NCI-H524 (cell line): ENCODE measurements at regions not wholly inside any gene's neighbourhood (a gene's known extent, or its start where the extent isn't known, plus 50 kb on each side); places are given as distances from the start of the nearest gene placed in this dataset.

Experiments
- DNase-seq, 2 experiments: peaks; one replicate each; lab custom pipeline; 2025; lab: John Stamatoyannopoulos, UW

- DNase-seq: no peak
Observed at GRCh38 chr2:100627330-100628300, 64.8 kb downstream of the PDCL3 start.

DNA sequence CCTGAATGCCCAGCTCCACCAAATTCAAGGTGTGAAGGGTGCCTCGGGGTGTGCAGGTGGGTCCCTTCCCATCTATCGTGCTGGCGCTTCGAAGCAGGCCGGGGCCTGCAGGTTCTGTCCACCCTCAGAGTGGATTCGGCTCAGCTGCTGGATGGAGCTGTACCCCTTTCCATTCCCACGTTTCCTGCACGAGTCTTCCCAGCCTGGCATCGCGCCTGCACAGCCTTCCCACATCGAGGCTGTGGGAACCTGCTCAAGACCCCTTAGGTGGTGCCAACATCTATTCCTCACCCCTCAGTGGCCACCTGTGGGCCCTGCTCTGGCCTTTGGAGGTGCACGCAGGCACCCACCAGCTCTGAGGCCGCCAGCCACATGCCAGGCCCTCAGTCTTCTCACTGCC is 65.7 kb downstream of the PDCL3 start:
- DNase-seq: no peak

DNA sequence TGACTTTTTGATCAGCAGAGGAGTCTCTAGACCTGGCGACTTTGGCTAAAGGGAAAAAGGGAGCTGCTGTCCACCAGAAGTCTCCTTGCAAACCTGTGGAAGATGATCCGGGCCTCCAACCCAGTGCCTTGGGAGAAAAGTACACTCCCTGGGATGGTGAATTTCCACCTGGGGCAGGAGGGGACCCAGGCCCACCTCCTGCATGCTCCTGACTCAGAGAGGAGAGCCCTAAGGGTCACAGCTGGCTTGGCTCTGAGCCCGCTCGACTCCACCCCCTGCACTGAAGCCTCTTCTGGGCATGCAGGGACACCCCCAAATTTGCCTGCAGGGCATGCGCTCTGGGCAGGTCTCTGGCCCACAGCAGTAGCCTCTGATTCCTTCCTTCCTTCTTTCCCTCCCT is 66.5 kb downstream of the PDCL3 start:
- no peak for DNase-seq

DNA sequence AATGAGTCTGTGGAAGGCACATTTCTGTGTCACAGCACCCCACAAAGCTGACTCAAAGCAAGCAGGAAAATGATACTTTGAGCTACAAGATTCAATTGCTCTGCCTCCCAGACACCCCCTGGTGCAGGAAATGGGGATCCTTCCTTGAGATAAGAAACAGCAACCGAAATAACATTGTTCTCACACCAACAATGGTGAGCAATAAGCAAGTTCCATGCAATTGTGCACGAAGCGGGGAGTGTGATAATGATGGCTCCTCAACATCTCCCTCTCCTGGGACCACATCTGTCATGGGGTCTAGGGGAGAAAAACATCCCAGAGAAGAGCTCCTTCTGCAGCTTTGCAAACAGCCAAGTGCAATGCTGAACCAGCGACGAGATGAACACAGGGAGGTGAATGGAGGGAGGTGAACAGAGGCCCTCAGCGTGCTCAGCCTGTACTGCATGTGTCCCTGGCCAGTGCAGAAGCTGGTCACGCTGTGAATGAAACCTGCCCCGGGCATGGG is 67.7 kb downstream of the PDCL3 start:
- DNase-seq: no peak

- no peak for DNase-seq
Observed at GRCh38 chr2:100632037-100632436, 69.2 kb downstream of the PDCL3 start.

DNA sequence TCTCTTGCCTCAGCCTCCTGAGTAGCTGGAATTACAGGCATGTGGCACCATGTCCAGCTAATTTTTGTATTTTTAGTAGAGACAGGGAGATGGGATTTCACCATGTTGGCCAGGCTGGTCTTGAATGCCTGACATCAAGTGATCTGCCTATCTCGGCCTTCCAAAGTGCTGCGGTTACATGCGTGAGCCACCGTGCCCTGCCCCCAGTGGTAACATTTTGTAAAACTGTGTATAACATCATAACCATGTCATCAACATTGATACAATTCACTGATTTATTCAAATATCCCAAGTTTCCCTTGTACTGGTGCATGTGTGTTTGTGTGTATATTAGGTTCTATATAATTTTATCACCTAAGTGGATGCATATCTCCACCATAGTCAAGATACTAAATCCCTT is 70.0 kb downstream of the PDCL3 start:
- no peak for DNase-seq

DNA sequence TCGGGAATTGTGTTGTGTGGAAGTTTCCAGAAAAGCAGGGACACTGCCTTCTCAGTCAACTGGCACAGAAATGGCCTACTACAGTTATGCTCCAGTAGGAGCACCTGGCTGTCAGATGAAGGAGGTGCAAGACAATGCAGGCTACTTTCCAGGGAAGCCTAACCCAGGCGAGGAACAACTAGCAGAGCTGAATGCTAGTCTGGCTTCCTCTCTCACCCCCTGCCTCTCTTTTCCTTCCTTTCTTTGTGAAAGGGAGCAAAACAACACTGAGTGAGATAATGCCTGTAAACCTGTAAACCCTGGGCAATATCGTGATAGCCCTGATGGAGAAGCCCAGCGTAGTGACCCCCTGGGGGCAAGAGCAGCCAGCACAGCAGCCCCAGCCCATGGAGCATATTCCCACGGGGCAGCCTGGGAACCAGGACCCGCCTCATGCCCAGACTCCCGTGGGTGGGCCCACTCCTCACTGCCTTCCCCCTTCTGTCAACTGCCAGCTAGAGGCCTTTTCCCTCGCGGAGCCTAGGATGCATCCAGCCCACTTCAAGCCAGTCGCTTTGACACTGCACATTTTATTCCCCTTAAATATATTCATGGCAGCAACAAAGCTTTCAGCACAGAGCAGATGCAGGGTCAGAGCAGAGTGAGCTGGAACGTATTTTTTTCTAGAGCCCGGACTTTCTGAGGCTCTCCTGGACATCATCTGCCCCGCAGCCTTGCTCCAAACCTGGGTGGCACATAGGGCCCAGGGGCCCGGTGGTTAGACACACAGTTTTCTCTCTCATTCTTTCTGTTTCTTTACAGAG is 77.0 kb downstream of the PDCL3 start:
- no peak for DNase-seq

GRCh38 chr2:100640431-100641124 is 77.8 kb downstream of the PDCL3 start:
- DNase-seq: no peak

- DNase-seq: no peak
Observed at GRCh38 chr2:100641125-100641435, 78.3 kb downstream of the PDCL3 start.

GRCh38 chr2:100642425-100642824 is 79.6 kb downstream of the PDCL3 start:
- DNase-seq: no peak

GRCh38 chr2:100643467-100643866 is 80.7 kb downstream of the PDCL3 start:
- no peak for DNase-seq

GRCh38 chr2:100643906-100644501 is 81.2 kb downstream of the PDCL3 start:
- no peak for DNase-seq

DNA sequence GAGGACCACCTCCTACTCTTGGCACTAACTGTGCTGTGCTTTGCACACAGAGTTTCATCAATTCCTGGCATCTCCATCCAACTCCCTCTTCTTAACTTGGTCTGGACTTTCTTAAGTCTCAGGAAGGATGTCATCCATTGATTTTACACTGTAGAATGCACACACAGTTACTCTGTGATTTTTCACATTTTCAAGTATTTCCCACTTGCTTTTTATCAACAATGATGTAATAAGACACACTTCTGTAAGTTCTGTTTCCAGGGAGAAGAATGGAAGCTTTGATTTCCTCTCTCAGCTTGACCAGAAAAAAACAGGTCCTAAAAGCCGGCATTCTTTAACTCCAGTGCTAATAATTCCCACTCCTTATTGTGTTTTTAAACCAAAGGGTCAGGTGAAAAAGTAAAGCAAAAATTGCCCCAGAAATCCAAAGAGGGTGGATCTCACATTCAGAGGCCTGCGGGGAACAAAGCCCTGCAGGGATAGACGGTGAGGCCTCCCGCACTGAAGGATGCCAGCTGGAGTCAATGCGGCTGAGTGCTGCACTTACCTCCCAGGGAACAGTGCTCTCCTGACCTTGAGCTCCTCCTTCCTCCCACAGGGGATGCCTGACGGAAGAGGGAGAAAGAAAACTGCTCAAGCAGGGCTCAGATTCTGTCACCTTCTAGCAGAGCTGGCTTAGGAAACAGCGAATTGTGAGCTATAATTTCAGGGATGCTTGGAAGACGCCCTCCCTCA is 83.1 kb downstream of the PDCL3 start:
- DNase-seq: no peak

- no peak for DNase-seq
Observed at GRCh38 chr2:100647709-100648108, 84.9 kb downstream of the PDCL3 start.

DNA sequence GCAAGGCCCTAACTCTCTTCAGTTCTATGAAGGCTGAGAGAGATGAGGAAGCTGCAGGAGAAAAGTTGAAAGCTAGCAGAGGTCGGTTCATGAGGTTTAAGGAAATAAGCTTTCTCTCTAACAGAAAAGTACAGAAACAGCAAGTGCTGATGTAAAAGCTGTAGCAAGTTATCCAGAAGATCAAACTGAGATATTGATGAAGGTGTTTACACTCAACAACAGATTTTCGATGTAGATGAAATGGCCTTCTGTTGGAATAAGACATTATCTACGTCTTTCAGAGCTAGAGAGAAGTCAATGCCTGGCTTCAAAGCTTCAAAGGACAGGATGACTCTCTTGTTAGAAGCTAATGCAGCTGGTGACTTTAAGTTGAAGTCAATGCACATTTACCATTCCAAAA is 87.4 kb downstream of the PDCL3 start:
- no peak for DNase-seq

- DNase-seq: no peak
Observed at GRCh38 chr2:100653449-100654035, 90.7 kb downstream of the PDCL3 start.

GRCh38 chr2:100654611-100655010 is 91.8 kb downstream of the PDCL3 start:
- no peak for DNase-seq

- no peak for DNase-seq
Observed at GRCh38 chr2:100655446-100655845, 92.7 kb downstream of the PDCL3 start.

DNA sequence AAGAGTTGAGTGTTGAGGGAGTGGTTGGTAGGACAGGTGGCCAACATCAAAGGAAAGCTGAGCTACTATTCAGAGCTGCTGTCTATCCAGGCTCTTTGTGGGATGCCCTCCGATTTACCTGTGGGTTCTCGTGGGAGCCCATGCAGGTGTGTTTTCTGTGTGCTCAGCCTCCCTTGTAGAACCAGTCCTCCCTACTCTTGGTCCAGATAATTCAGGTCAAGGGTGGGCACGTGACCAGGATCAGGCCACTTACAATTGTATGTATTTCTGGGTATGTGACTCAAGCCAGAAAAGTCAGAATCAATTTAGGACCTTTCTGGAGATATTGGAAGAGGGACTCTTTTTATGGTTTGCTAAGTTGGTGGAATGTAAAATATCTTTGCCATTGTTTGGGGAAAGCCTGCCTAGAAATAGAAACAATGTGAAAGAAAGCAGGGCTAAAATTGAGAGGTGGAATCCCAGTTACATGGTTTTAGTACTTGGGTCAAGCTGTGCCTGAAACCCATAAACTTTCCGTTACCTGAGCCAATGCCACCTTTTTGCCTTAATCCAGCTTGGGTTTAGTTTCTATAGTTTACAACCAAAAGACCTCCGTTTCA is 93.2 kb downstream of the PDCL3 start:
- no peak for DNase-seq

- no peak for DNase-seq
Observed at GRCh38 chr2:100658017-100658416, 95.2 kb downstream of the PDCL3 start.
